WTC11 (cell line): ENCODE measurements at regions not wholly inside any gene's neighbourhood (a gene's known extent, or its start where the extent isn't known, plus 50 kb on each side); places are given as distances from the start of the nearest gene placed in this dataset.

Experiments used
- ATF2 ChIP-seq: sonication (generic); formaldehyde crosslinking; IDR thresholded peaks from 2 replicates; pipeline ENCODE4 v1.8.1; 2022; ENCODE audit warnings: low read depth, missing genetic modification reagents, borderline replicate concordance
- CTCF ChIP-seq: fragments of 200-600 bp; IDR thresholded peaks from 2 replicates; pipeline ENCODE4 v1.8.0; 2022; ENCODE audit warnings: antibody characterized with exemption
- ESRRA ChIP-seq: sonication (generic); formaldehyde crosslinking; IDR thresholded peaks from 2 replicates; pipeline ENCODE4 v1.8.1; 2022; ENCODE audit warnings: mild to moderate bottlenecking, missing genetic modification reagents, borderline replicate concordance
- MAX ChIP-seq: sonication (generic); formaldehyde crosslinking; IDR thresholded peaks from 2 replicates; pipeline ENCODE4 v1.8.0; 2022; ENCODE audit warnings: mild to moderate bottlenecking, missing genetic modification reagents
- MLX ChIP-seq: sonication (generic); formaldehyde crosslinking; IDR thresholded peaks from 2 replicates; pipeline ENCODE4 v1.8.1; 2023; ENCODE audit warnings: mild to moderate bottlenecking, missing genetic modification reagents, moderate library complexity
- NR1H2 ChIP-seq: sonication (generic); formaldehyde crosslinking; IDR thresholded peaks from 2 replicates; pipeline ENCODE4 v1.9.0; 2021; ENCODE audit warnings: mild to moderate bottlenecking, moderate library complexity, missing genetic modification reagents
- PREB ChIP-seq: sonication (generic); formaldehyde crosslinking; IDR thresholded peaks from 2 replicates; pipeline ENCODE4 v1.8.1; 2022; ENCODE audit warnings: mild to moderate bottlenecking, missing genetic modification reagents, moderate library complexity, borderline replicate concordance
- SMAD3 ChIP-seq: sonication (generic); formaldehyde crosslinking; IDR thresholded peaks from 2 replicates; pipeline ENCODE4 v1.8.0; 2022; ENCODE audit warnings: missing genetic modification reagents, mild to moderate bottlenecking, borderline replicate concordance
- TCF7 ChIP-seq: sonication (generic); formaldehyde crosslinking; IDR thresholded peaks from 2 replicates; pipeline ENCODE4 v1.8.0; 2022; ENCODE audit warnings: mild to moderate bottlenecking, low read depth, missing genetic modification reagents, moderate library complexity
- USF1 ChIP-seq: sonication (generic); formaldehyde crosslinking; IDR thresholded peaks from 2 replicates; pipeline ENCODE4 v1.8.0; 2022; ENCODE audit warnings: mild to moderate bottlenecking, missing genetic modification reagents
- ZNF121 ChIP-seq: sonication (generic); formaldehyde crosslinking; IDR thresholded peaks from 2 replicates; pipeline ENCODE4 v1.8.0; 2023; ENCODE audit warnings: missing genetic modification reagents
- ZNF425 ChIP-seq: fragments of 250-450 bp; sonication (Bioruptor Pico); conservative IDR thresholded peaks from 2 replicates; pipeline ENCODE4 v1.9.0; 2021; ENCODE audit warnings: mild to moderate bottlenecking

- TF ChIP-seq SMAD3 (CRISPR knock-in tag): no peak
- no peak for TF ChIP-seq MLX (CRISPR knock-in tag)
- no peak for TF ChIP-seq ESRRA (CRISPR knock-in tag)
- TF ChIP-seq MAX (CRISPR knock-in tag): no peak
- TF ChIP-seq TCF7 (CRISPR knock-in tag): no peak
- TF ChIP-seq ATF2 (CRISPR knock-in tag): no peak
- TF ChIP-seq CTCF: no peak
- no peak for TF ChIP-seq NR1H2 (CRISPR knock-in tag)
- TF ChIP-seq PREB (CRISPR knock-in tag): no peak
- no peak for TF ChIP-seq ZNF121 (CRISPR knock-in tag)
- no peak for TF ChIP-seq USF1 (CRISPR knock-in tag)
- TF ChIP-seq ZNF425 (CRISPR knock-in tag): no peak
These were observed 121.1 kb downstream of the CXCL12 start for GRCh38 chr10:44263771-44264170.
